Keratinocyte (primary cell): ENCODE measurements at regions not wholly inside any gene's neighbourhood (a gene's known extent, or its start where the extent isn't known, plus 50 kb on each side); places are given as distances from the start of the nearest gene placed in this dataset.
A peak's percentile ranks its signal among the peaks of the same experiment; 100 is the strongest.

Source experiments
- DNase-seq: peaks from one replicate; pipeline ENCODE4 v3.0.0-alpha.2; 2011; ENCODE audit warnings: low read depth, missing footprints, low spot score
- FAIRE-seq: peaks from 2 replicates; lab custom pipeline; 2011; peaks lifted over from hg19 to GRCh38; lab: Jason Lieb, UNC
- H2AFZ ChIP-seq: 2 replicates; pipeline ENCODE4 v1.6.0; 2012; ENCODE audit warnings: low read length, control low read depth, inconsistent platforms; ENCODE audit not compliant: control insufficient read depth
- H3K27ac ChIP-seq: 2 replicates; pipeline ENCODE4 v1.5.1; 2011; ENCODE audit warnings: low read length; ENCODE audit not compliant: control insufficient read depth, insufficient read depth
- H3K27me3 ChIP-seq: 3 replicates; pipeline ENCODE4 v1.6.0; 2011; ENCODE audit warnings: low read length; ENCODE audit not compliant: control insufficient read depth, insufficient read depth; ENCODE audit errors: extremely low read depth
- H3K36me3 ChIP-seq, 2 experiments: 2 replicates in 1 of 2; 3 replicates in 1 of 2; pipeline ENCODE4 v1.5.1; 2011; ENCODE audit warnings: low read length in 2 of 2, mild to moderate bottlenecking in 1 of 2; ENCODE audit not compliant: control insufficient read depth in 2 of 2, insufficient read depth in 2 of 2; ENCODE audit errors: extremely low read depth in 1 of 2
- H3K4me1 ChIP-seq: 3 replicates; pipeline ENCODE4 v1.5.1; 2011; ENCODE audit warnings: low read length; ENCODE audit not compliant: control insufficient read depth, insufficient read depth; ENCODE audit errors: extremely low read depth
- H3K4me2 ChIP-seq: 3 replicates; pipeline ENCODE4 v1.6.0; 2011; ENCODE audit warnings: low read depth, low read length; ENCODE audit not compliant: control insufficient read depth, insufficient read depth; ENCODE audit errors: extremely low read depth
- H3K4me3 ChIP-seq, 3 experiments: fragments of 200-600 bp in 1 of 3; sonication (generic) in 1 of 3; 2 replicates in 2 of 3; 3 replicates in 1 of 3; pipeline ENCODE4 v1.5.1; 2011 to 2016; ENCODE audit warnings: low read length in 3 of 3, mild to moderate bottlenecking in 3 of 3, control low read depth in 2 of 3, inconsistent platforms in 1 of 3, low read depth in 1 of 3, mixed read lengths in 1 of 3, mixed run types in 1 of 3, moderate library complexity in 1 of 3; ENCODE audit not compliant: control insufficient read depth in 2 of 3, insufficient read depth in 2 of 3; ENCODE audit errors: extremely low read depth in 1 of 3
- H3K79me2 ChIP-seq: 2 replicates; pipeline ENCODE4 v1.6.0; 2012; ENCODE audit warnings: low read length; ENCODE audit not compliant: control insufficient read depth, insufficient read depth
- H3K9ac ChIP-seq: 3 replicates; pipeline ENCODE4 v1.6.0; 2011; ENCODE audit warnings: low read length; ENCODE audit not compliant: control insufficient read depth, insufficient read depth; ENCODE audit errors: extremely low read depth
- H3K9me1 ChIP-seq: 3 replicates; pipeline ENCODE4 v1.6.0; 2011; ENCODE audit warnings: low read length; ENCODE audit not compliant: control insufficient read depth, insufficient read depth; ENCODE audit errors: extremely low read depth
- H3K9me3 ChIP-seq: 2 replicates; pipeline ENCODE4 v1.5.1; 2012; ENCODE audit warnings: low read depth, low read length; ENCODE audit not compliant: control insufficient read depth
- H4K20me1 ChIP-seq: 3 replicates; pipeline ENCODE4 v1.6.0; 2011; ENCODE audit warnings: low read length; ENCODE audit not compliant: control insufficient read depth, insufficient read depth; ENCODE audit errors: extremely low read depth
- EZH2 ChIP-seq: IDR thresholded peaks from one replicate; pipeline ENCODE4 v1.6.1; 2012; ENCODE audit warnings: inconsistent platforms, mild to moderate bottlenecking, low read length, moderate library complexity
- dilution Hi-C: fragments of 300-500 bp; cut with MboI; formaldehyde crosslinking; loops from one replicate; pipeline ENCODE4 v1.7.0; 2020; ENCODE audit warnings: low sequenced_read_pairs; ENCODE audit not compliant: extremely low pct_ligation_motif_present
- TF ChIP-seq, protein P1 (sequence below), 3 experiments: IDR thresholded peaks in 1 of 3; conservative IDR thresholded peaks in 1 of 3; optimal IDR thresholded peaks in 1 of 3; 2 replicates in 2 of 3; 3 replicates in 1 of 3; pipeline versions ENCODE3 to v1.5.1; 2011; ENCODE audit warnings: low read length in 3 of 3, mild to moderate bottlenecking in 3 of 3, moderate library complexity in 2 of 3, control low read depth in 1 of 3, inconsistent platforms in 1 of 3; ENCODE audit not compliant: insufficient read depth in 2 of 3; ENCODE audit errors: extremely low read depth in 1 of 3

DNA sequence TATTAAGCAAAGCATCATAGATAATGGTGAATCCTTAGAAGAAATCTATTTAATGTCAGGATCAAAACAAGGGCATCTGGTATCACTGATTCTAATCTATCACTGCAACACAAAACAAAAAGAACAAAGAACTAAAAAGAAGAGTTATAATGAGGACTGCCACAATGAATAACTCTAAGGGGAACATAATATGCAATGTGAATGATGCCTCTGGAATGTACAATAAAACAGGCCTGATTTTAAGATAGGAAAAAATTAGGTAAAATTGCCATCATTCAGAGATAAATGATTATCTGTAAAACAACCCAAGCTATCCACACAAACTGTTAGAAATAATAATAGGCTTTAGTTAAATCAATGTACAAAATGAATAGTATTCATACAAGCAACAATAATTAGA is 936.7 kb upstream of the CITED2 start:
- Histone ChIP-seq H4K20me1 (no peaks in the 10 kb centered on the region), H3K4me2 (no peak overlapping the region), H3K9me1 (no peaks in the 10 kb centered on the region), H3K27ac (no peak overlapping the region), H3K36me3 (no peaks in the 10 kb centered on the region), H3K27me3 (no peaks in the 10 kb centered on the region), H3K4me1 (no peaks in the 10 kb centered on the region), H3K9me3 (no peaks in the 10 kb centered on the region), H2AFZ (no peak overlapping the region), H3K79me2 (no peaks in the 10 kb centered on the region), H3K9ac (no peak overlapping the region), H3K4me3 (no peak overlapping the region)
- FAIRE-seq (no peak), DNase-seq (no peak)
- dilution Hi-C loops: no loop called here
- no peak for TF ChIP-seq EZH2
- TF ChIP-seq, protein P1, sequence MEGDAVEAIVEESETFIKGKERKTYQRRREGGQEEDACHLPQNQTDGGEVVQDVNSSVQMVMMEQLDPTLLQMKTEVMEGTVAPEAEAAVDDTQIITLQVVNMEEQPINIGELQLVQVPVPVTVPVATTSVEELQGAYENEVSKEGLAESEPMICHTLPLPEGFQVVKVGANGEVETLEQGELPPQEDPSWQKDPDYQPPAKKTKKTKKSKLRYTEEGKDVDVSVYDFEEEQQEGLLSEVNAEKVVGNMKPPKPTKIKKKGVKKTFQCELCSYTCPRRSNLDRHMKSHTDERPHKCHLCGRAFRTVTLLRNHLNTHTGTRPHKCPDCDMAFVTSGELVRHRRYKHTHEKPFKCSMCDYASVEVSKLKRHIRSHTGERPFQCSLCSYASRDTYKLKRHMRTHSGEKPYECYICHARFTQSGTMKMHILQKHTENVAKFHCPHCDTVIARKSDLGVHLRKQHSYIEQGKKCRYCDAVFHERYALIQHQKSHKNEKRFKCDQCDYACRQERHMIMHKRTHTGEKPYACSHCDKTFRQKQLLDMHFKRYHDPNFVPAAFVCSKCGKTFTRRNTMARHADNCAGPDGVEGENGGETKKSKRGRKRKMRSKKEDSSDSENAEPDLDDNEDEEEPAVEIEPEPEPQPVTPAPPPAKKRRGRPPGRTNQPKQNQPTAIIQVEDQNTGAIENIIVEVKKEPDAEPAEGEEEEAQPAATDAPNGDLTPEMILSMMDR (optimal IDR thresholded peaks at IDR 0.05 in 1 of 3, IDR thresholded peaks at IDR 0.05 in 1 of 3, conservative IDR thresholded peaks at IDR 0.05 in 1 of 3; ENCODE audit: extremely low read depth in 1 of 3, insufficient read depth in 2 of 3, low read length in 3 of 3): no peak

DNA sequence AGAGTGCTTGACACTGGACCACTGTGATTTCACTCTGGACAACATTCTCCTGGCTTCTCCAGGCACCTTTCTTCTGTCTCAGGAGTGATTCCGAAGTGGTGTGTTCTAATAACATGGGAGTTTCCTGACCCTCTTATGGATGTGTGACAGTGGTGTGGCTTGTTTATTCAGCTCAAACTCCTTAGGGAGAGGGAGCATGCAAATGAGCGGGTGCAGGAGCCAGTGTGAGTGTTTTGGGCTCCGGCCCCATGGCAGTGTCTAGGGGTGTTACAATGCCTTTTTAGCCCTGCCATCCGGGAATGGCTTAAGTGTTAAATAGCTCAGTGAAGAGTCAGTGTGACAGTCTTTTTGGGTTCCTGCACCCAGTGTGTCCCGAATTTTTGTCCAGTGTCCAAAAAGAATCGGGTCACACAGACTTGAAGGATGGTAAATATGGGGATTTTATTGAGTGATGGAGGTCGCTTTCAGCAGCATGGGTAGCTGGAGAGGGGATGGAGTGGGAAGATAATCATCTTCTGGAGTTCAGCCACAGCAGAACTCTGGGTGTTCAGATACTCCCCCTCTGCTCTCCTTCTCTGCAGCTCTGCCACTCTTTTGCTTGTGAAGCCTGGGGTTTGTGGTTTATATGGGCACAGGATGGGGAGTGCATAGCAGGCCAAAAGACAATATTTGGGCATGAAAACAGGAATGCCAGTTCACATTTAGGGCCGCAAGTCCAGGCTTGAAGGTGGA is 928.9 kb upstream of the CITED2 start:
- H3K4me2 ChIP-seq: no peak overlapping the region
- H3K27ac ChIP-seq: no peak overlapping the region
- H3K9me3 ChIP-seq: no peaks in the 10 kb centered on the region
- no peaks in the 10 kb centered on the region for H3K27me3 ChIP-seq
- TF ChIP-seq, protein P1 (optimal IDR thresholded peaks at IDR 0.05 in 1 of 3, IDR thresholded peaks at IDR 0.05 in 1 of 3, conservative IDR thresholded peaks at IDR 0.05 in 1 of 3; ENCODE audit: extremely low read depth in 1 of 3, insufficient read depth in 2 of 3, low read length in 3 of 3): no peak
- TF ChIP-seq EZH2: no peak
- H3K79me2 ChIP-seq: no peaks in the 10 kb centered on the region
- H3K9me1 ChIP-seq: no peaks in the 10 kb centered on the region
- FAIRE-seq (peak; percentile 9), DNase-seq (no peak)
- dilution Hi-C loops: no loop called here
- H3K9ac ChIP-seq: no peak overlapping the region
- no peaks in the 10 kb centered on the region for H3K36me3 ChIP-seq
- H2AFZ ChIP-seq: no peak overlapping the region
- H4K20me1 ChIP-seq: no peaks in the 10 kb centered on the region
- H3K4me3 ChIP-seq: no peak overlapping the region
- no peaks in the 10 kb centered on the region for H3K4me1 ChIP-seq
